ENCODE measurements at regions not wholly inside any gene's neighbourhood (a gene's known extent, or its start where the extent isn't known, plus 50 kb on each side); places are given as distances from the start of the nearest gene placed in this dataset.

- H3K27me3 Mint-ChIP-seq = no peaks in the 10 kb centered on the region
- no peaks in the 10 kb centered on the region for H3K4me1 Mint-ChIP-seq
- no peak overlapping the region for H3K27ac Mint-ChIP-seq (ENCODE audit: low read depth)
- ATAC-seq (replicated peaks; ENCODE audit: extremely low read depth, poor library complexity, severe bottlenecking) (no peak), DNase-seq (ENCODE audit: low spot score in 2 of 2) (no peak)
- H3K4me3 Mint-ChIP-seq = no peak overlapping the region
- no peaks in the 10 kb centered on the region for H3K9me3 Mint-ChIP-seq
- H3K36me3 Mint-ChIP-seq (ENCODE audit: insufficient read depth) = no peaks in the 10 kb centered on the region
Measured at GRCh38 chr13:106241974-106242953, 293.2 kb downstream of the EFNB2 start.

DNA sequence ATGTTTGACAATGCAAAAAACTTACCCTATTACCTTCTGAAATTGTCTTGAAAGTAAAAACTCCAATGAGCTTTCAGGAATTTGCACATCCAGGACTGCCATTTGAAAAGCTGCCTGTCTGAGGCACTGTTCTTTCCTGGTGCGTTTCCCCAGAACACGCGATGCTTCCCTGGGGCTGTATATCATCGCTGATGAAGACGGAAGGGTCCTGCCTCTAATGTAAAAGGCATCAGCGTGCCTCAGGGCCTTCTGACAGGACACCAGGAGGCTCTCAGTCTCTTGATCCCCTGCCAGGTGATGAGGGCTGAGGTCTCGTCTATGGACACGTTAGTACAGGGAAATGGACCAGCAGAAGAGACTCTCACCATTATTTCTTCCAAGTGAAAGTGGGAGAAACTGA, 296.8 kb downstream of the EFNB2 start:
- no peaks in the 10 kb centered on the region for H3K27me3 Mint-ChIP-seq
- no peak overlapping the region for H3K27ac Mint-ChIP-seq (ENCODE audit: low read depth)
- no peaks in the 10 kb centered on the region for H3K9me3 Mint-ChIP-seq
- H3K4me3 Mint-ChIP-seq = no peak overlapping the region
- no peaks in the 10 kb centered on the region for H3K4me1 Mint-ChIP-seq
- no peak for ATAC-seq (replicated peaks; ENCODE audit: extremely low read depth, poor library complexity, severe bottlenecking)
- no peak for DNase-seq (ENCODE audit: low spot score in 2 of 2)
- no peaks in the 10 kb centered on the region for H3K36me3 Mint-ChIP-seq (ENCODE audit: insufficient read depth)

DNA sequence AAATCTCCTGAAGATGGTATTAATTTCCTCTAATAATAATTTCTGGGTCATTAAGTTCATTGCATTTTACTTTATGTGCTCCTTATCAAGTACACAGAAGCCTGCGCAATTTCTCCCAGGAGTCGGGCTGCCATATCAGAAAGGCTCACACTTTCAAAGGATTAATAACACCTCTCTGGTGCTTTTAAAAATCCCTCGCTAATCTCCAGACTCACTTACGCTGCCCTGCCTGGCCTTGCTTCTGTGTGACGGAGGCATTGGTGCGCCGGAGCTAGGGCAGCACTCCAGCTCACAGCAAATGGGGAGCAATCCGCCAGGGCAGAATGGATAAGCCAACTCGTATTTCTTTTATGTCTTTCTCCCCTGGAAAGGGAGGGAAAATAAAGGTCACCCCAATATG, 300.8 kb downstream of the EFNB2 start:
- ATAC-seq (replicated peaks; ENCODE audit: extremely low read depth, poor library complexity, severe bottlenecking) = no peak
- H3K27me3 Mint-ChIP-seq = no peaks in the 10 kb centered on the region
- H3K4me1 Mint-ChIP-seq = no peaks in the 10 kb centered on the region
- H3K9me3 Mint-ChIP-seq = no peaks in the 10 kb centered on the region
- no peaks in the 10 kb centered on the region for H3K36me3 Mint-ChIP-seq (ENCODE audit: insufficient read depth)
- H3K4me3 Mint-ChIP-seq = no peak overlapping the region
- DNase-seq (ENCODE audit: low spot score in 2 of 2) = no peak
- H3K27ac Mint-ChIP-seq (ENCODE audit: low read depth) = no peak overlapping the region

- Mint-ChIP-seq H3K9me3 (no peaks in the 10 kb centered on the region), H3K4me1 (no peaks in the 10 kb centered on the region), H3K27me3 (no peaks in the 10 kb centered on the region), H3K4me3 (no peak overlapping the region), H3K27ac (ENCODE audit: low read depth) (no peak overlapping the region), H3K36me3 (ENCODE audit: insufficient read depth) (no peaks in the 10 kb centered on the region)
- ATAC-seq (replicated peaks; ENCODE audit: extremely low read depth, poor library complexity, severe bottlenecking) = no peak
- no peak for DNase-seq (ENCODE audit: low spot score in 2 of 2)
Measured at GRCh38 chr13:106233134-106233735, 302.2 kb downstream of the EFNB2 start.

- DNase-seq (ENCODE audit: low spot score in 2 of 2) (no peak), ATAC-seq (replicated peaks; ENCODE audit: extremely low read depth, poor library complexity, severe bottlenecking) (no peak)
- H3K9me3 Mint-ChIP-seq = no peaks in the 10 kb centered on the region
- H3K4me3 Mint-ChIP-seq = no peak overlapping the region
- no peaks in the 10 kb centered on the region for H3K4me1 Mint-ChIP-seq
- H3K36me3 Mint-ChIP-seq (ENCODE audit: insufficient read depth) = no peaks in the 10 kb centered on the region
- H3K27ac Mint-ChIP-seq (ENCODE audit: low read depth) = no peak overlapping the region
- no peaks in the 10 kb centered on the region for H3K27me3 Mint-ChIP-seq
Measured at GRCh38 chr13:106232681-106233080, 302.8 kb downstream of the EFNB2 start.

DNA sequence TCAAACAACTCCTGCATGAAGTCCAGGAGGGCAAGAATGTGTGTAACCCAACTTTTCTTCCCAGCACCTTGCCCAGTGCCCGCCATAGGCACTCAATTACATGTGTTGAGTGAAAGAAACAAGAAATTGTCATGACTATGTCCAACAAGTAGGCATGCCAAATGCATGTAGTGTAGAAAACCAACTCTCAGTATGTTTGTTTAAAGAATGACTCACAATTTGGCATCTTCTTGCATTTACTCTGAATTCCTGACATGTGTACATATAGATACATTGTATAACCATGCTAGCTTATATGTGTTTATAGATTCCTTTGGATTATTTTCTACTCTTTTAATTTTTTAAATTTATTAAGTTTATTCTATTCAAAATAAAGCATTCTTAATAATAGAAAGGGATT, 305.0 kb downstream of the EFNB2 start:
- Mint-ChIP-seq H3K4me3 (no peak overlapping the region), H3K4me1 (no peaks in the 10 kb centered on the region), H3K9me3 (no peaks in the 10 kb centered on the region), H3K36me3 (ENCODE audit: insufficient read depth) (no peaks in the 10 kb centered on the region), H3K27ac (ENCODE audit: low read depth) (no peak overlapping the region), H3K27me3 (no peaks in the 10 kb centered on the region)
- no peak for DNase-seq (ENCODE audit: low spot score in 2 of 2)
- ATAC-seq (replicated peaks; ENCODE audit: extremely low read depth, poor library complexity, severe bottlenecking) = no peak

GRCh38 chr13:106225126-106225525, 310.3 kb downstream of the EFNB2 start:
- H3K4me3 Mint-ChIP-seq = no peak overlapping the region
- ATAC-seq (replicated peaks; ENCODE audit: extremely low read depth, poor library complexity, severe bottlenecking) (no peak), DNase-seq (ENCODE audit: low spot score in 2 of 2) (no peak)
- no peaks in the 10 kb centered on the region for H3K4me1 Mint-ChIP-seq
- no peaks in the 10 kb centered on the region for H3K9me3 Mint-ChIP-seq
- no peaks in the 10 kb centered on the region for H3K36me3 Mint-ChIP-seq (ENCODE audit: insufficient read depth)
- H3K27ac Mint-ChIP-seq (ENCODE audit: low read depth) = no peak overlapping the region
- H3K27me3 Mint-ChIP-seq = no peaks in the 10 kb centered on the region

DNA sequence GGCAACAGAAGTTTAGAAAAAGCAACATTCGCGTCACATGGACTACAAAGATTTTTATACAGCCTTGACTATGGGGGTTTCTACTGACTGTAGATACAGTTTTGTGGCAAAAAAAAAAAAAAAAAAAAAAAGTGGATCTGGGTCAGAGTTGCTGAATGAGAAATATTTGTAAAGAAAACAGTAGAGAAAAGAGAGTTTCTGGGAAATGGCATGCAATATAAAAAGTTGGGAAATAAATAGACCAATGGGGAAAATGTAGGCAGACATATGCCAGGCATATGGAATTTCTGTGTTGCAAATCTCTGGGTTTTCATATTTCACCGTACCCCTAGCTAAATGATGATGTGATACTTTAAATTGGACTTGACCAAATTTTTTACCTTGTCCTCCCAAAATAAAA, 315.3 kb downstream of the EFNB2 start:
- ATAC-seq (replicated peaks; ENCODE audit: extremely low read depth, poor library complexity, severe bottlenecking) (no peak), DNase-seq (ENCODE audit: low spot score in 2 of 2) (no peak)
- H3K27ac Mint-ChIP-seq (ENCODE audit: low read depth) = no peak overlapping the region
- no peaks in the 10 kb centered on the region for H3K27me3 Mint-ChIP-seq
- H3K4me1 Mint-ChIP-seq = no peaks in the 10 kb centered on the region
- no peaks in the 10 kb centered on the region for H3K36me3 Mint-ChIP-seq (ENCODE audit: insufficient read depth)
- no peak overlapping the region for H3K4me3 Mint-ChIP-seq
- no peaks in the 10 kb centered on the region for H3K9me3 Mint-ChIP-seq

- no peak overlapping the region for H3K27ac Mint-ChIP-seq (ENCODE audit: low read depth)
- no peaks in the 10 kb centered on the region for H3K36me3 Mint-ChIP-seq (ENCODE audit: insufficient read depth)
- no peaks in the 10 kb centered on the region for H3K27me3 Mint-ChIP-seq
- no peaks in the 10 kb centered on the region for H3K4me1 Mint-ChIP-seq
- no peak overlapping the region for H3K4me3 Mint-ChIP-seq
- ATAC-seq (replicated peaks; ENCODE audit: extremely low read depth, poor library complexity, severe bottlenecking) (no peak), DNase-seq (ENCODE audit: low spot score in 2 of 2) (no peak)
- H3K9me3 Mint-ChIP-seq = peaks cover 6% of the 10 kb centered on the region
Measured at GRCh38 chr13:106213028-106213757, 322.3 kb downstream of the EFNB2 start.

- Mint-ChIP-seq H3K27me3 (no peaks in the 10 kb centered on the region), H3K4me3 (no peak overlapping the region), H3K36me3 (ENCODE audit: insufficient read depth) (no peaks in the 10 kb centered on the region), H3K4me1 (no peaks in the 10 kb centered on the region), H3K27ac (ENCODE audit: low read depth) (no peak overlapping the region), H3K9me3 (peaks cover 6% of the 10 kb centered on the region)
- DNase-seq (ENCODE audit: low spot score in 2 of 2) (no peak), ATAC-seq (replicated peaks; ENCODE audit: extremely low read depth, poor library complexity, severe bottlenecking) (no peak)
Measured at GRCh38 chr13:106212386-106213010, 323.0 kb downstream of the EFNB2 start.

- peaks cover 6% of the 10 kb centered on the region for H3K9me3 Mint-ChIP-seq
- no peak for DNase-seq (ENCODE audit: low spot score in 2 of 2)
- no peak overlapping the region for H3K27ac Mint-ChIP-seq (ENCODE audit: low read depth)
- no peaks in the 10 kb centered on the region for H3K4me1 Mint-ChIP-seq
- ATAC-seq (replicated peaks; ENCODE audit: extremely low read depth, poor library complexity, severe bottlenecking) = no peak
- no peaks in the 10 kb centered on the region for H3K36me3 Mint-ChIP-seq (ENCODE audit: insufficient read depth)
- H3K4me3 Mint-ChIP-seq = no peak overlapping the region
- no peaks in the 10 kb centered on the region for H3K27me3 Mint-ChIP-seq
Measured at GRCh38 chr13:106210324-106210723, 325.1 kb downstream of the EFNB2 start.

DNA sequence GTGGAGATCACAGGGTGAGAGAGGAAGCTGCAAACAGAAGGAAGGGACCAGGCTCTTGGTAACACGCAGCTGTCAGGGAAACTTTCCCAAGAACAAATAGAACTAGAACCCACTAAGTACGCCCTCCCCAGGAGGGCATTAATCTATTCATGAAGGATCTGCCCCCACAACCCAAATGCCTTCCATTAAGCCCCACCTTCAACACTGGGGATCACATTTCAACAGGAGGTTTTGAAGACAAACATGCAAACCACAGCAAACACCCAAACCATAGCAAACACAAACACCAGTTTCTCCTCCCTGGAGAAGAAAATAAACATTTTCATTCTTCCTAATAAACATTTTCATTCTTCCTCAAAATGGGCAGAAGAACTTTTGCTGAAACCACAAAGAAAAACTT, 329.6 kb downstream of the EFNB2 start:
- H3K36me3 Mint-ChIP-seq (ENCODE audit: insufficient read depth) = peaks cover 2% of the 10 kb centered on the region
- DNase-seq (ENCODE audit: low spot score in 2 of 2) (no peak), ATAC-seq (replicated peaks; ENCODE audit: extremely low read depth, poor library complexity, severe bottlenecking) (no peak)
- no peaks in the 10 kb centered on the region for H3K4me1 Mint-ChIP-seq
- H3K27ac Mint-ChIP-seq (ENCODE audit: low read depth) = no peak overlapping the region
- H3K9me3 Mint-ChIP-seq = peaks cover 5% of the 10 kb centered on the region
- H3K27me3 Mint-ChIP-seq = no peaks in the 10 kb centered on the region
- no peak overlapping the region for H3K4me3 Mint-ChIP-seq

All from central memory CD8-positive, alpha-beta T cell (primary cell).